Amniotic epithelial cell (primary cell): ENCODE measurements at regions not wholly inside any gene's neighbourhood (a gene's known extent, or its start where the extent isn't known, plus 50 kb on each side); places are given as distances from the start of the nearest gene placed in this dataset.

ENCODE experiments used
- DNase-seq: peaks from one replicate; pipeline ENCODE4 v3.0.0-alpha.2; 2010; ENCODE audit warnings: low read depth

DNA sequence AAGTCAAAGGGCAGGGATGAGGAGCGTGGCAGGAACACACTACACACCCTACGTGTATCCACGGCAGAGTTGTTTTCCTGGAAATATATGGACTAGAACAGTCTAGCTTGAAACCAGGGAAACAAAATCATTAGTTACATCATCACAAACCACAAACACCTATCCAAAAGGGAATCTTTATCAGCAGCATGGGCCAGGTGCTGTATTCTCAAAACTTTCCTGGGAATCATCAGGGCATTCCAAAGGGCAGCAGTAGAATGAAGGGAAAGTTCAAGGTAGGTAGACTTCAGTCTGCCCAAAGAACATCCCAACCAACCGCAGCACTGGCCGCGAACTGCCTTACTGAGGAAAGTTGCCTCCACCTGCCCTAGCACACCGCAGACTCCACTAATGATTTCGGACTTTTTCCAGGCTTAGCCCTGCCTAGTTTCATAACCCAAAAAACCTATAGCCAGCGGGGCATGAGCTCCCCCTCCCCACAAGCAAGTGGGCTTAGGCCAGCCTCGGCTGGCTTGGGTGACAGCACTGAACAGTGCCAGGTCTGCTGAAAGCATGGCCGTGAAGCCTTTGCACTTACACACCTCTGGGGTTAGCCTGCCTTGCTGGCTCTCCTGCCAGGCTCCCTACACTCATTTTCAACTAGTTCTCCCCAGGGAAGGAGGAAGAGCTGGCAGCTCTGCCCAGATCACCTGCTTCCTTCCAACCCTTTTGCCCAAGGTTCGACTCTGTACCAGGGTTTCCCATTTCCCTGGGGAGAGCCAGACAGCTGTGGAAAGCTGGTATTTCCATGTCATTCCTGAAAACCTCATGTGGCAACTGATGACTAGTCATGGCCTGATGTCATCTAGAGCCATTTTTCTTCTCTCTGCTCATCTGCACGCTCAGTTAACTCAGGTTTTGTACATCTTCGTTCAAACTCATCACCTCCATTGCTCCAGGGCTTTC lies 77.3 kb upstream of the UBAC2 start:
- DNase-seq = peak; percentile 45

DNA sequence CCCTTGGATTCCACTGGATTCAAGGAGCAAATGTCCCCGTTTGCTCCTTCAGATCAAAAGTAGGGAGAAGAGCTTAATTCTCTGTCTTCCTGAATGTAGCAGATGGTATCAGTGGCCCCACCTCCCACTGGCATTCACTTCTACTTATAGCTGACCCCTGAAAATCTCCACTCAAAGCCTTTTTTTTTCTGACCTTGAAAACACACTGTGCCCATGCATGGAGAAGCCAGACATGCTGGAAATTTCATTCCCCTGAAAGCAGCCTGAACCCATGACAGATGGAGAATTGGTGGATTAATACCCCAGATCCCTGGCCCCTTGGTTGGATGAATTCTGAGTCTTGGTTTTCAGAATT lies 76.6 kb upstream of the UBAC2 start:
- no peak for DNase-seq

GRCh38 chr13:99124794-99125316 lies 75.8 kb upstream of the UBAC2 start:
- DNase-seq = peak; percentile 74

DNA sequence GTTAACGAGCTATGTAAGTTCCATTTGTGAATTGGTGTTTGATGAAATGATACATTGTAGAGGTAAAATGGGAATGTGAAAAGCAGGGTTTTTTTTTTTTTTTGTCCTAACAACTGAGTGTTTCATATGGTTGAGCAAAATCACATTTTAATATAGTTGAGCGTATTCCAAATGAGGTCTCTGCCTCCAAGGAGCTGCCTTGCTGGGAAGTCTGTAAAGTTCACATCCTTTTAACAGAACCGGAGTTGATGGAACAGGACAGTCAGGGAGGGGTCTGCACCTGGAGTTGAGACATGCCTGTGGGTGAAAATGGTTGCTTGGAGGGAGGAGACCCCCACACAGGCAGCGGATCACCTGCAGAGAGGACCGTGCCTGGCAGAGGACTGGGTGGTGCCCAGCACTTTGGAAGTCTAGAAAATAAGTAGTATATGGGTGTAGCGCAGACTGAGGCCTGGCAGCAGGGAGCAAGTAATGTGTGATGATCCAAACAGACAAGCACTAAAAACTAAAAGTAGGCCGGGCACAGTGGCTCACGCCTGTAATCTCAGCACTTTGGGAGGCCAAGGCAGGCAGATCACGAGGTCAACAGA lies 75.2 kb upstream of the UBAC2 start:
- DNase-seq = no peak

GRCh38 chr13:99126821-99127220 lies 73.8 kb upstream of the UBAC2 start:
- no peak for DNase-seq

DNA sequence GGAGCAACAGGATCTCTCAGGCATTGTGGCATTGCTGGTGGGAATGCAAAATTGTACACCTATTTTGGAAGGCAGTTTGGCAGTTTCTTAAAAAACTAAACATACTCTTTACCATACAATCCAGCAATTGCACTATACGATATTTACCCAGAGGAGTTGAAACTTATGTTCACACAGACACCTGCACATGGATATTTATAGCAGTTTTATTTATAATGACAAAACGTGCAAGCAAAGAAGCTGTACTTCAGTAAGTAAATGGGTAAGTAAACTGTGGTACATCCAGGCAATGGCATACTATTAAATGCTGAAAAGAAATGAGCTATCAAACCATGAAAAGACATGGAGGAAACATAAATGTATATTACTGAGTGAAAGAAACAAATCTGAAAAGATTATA lies 71.6 kb upstream of the UBAC2 start:
- DNase-seq = no peak

DNA sequence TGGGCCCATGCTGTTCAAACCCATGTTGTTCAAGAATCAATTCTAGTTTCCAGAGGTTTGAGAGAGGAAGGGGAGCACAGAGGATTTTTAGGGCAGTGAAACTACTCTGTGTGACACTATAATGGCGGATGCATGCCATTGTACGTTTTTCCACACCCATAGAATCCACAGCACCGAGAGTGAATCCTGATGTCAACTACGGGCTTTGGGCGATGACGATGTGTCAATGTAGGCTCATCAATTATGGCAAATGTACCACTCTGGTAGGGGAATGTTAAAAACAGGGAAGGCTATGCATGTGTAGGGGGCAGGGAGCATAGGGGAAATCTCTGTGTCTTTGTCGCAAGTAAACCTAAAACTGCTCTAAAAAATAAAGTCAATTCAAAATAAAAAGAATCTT lies 70.7 kb upstream of the UBAC2 start:
- DNase-seq = no peak

DNA sequence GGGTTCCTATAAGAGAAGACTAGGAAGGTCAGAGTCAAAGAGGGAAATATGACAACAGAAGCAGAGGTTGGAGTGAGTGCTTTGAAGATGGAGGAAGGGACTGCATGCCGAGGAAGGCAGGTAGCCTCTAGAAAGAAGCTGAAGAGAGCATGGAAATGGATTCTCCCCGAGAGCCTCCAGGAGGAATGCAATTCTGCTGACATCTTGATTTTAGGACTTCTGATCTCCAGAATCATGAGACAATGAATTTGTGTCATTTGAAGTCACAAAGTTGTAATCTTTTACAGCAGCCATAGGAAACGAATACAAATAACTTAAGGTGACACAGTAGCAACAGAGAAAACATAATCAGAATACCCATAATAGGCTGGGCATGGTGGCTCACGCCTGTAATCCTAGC lies 69.2 kb upstream of the UBAC2 start:
- no peak for DNase-seq

- no peak for DNase-seq
These were observed 68.3 kb upstream of the UBAC2 start for GRCh38 chr13:99132295-99132835.

GRCh38 chr13:99133230-99133629 lies 67.4 kb upstream of the UBAC2 start:
- no peak for DNase-seq

- DNase-seq = no peak
These were observed 66.8 kb upstream of the UBAC2 start for GRCh38 chr13:99133848-99134247.

DNA sequence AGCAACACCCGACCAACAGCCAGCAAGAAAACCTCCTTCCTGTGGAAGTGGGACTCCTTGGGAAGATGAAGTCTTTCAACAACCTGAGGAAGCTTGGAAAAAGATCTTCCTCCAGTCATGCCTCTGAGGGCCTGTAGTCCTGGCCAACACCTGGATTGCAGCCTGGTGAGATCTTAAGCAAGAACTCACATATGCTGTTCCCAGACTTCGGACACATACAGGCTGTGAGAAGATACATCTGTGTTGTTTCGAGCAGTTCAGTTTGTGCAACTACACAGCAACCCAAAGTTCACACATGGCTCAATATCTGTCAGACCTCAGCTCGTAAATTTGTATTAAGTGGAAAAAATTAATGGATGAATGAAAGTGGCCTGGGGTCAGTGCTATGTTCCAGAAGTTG lies 65.1 kb upstream of the UBAC2 start:
- DNase-seq = no peak

GRCh38 chr13:99136427-99136954 lies 64.2 kb upstream of the UBAC2 start:
- DNase-seq = no peak

DNA sequence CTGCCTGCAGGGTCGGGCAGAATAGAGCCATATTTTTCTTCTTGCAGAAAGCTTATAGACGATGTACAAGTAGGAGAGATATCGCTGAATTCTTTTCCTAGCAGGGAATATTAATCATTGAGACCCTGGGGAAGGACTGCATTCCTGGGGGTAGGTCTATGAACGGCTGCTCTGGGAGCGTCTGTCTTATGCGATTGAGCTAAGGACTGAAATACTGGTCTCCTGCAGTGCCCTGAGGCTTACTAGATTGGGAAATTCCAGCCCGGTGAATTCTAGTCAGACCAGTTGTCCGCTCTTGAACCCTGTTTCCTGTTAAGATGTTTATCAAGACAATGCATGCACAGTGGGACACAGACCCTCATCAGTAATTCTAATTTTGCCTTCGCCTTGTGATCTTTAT lies 59.8 kb upstream of the UBAC2 start:
- no peak for DNase-seq

DNA sequence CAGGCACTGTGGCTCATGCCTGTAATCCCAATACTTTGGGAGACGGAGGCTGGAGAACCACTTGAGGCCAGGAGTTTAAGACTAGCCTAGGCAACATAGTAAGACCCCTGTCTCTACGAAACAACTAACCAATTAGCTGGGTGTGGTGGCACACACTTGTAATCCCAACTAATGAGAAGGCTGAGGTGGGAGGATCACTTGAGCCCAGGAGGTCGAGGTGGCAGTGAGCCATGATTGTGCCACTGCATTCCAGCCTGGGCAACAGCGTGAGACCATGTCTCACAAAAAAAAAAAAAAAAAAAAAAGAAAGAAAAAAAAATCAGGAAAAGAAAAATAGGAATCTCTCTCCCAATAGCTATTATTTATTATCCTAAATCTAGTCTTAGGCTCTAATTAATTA lies 56.8 kb upstream of the UBAC2 start:
- DNase-seq = no peak

DNA sequence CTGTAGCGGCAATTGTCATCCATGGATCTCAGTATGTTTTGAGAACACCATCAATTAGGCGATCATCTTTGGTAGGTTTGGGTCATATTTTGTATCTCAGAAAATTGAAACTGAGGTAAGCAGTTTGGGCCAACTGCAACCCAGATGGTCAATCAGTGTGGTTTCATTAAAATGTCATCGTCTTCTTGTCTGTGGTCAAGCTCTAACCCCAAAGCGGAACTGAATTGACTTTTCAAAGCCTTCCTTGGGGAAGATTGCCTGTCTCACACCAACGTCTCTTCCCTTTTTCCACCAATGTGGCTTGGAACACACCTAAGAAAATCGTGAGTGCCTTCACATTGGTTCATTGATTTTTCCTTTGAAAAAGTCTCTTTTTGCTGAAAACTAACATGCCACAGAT lies 56.3 kb upstream of the UBAC2 start:
- DNase-seq = no peak

DNA sequence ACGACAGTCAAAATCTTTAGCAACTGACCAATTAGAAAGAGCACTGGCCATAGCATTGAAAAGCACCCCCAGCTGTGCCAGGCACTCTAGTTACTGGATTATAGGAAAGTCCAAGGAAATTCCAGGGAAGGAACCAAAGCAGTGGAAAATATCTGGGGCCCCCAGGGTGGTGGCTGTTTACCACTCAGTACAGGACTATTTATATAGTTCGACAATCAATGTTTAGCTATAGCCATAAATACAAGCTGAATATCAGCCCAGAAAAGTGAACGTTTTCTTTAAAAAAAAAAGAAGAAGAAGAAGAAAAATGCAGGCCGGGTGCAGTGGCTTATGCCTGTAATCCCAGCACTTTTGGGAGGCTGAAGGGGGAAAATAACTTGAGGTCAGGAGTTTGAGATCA lies 55.2 kb upstream of the UBAC2 start:
- no peak for DNase-seq

DNA sequence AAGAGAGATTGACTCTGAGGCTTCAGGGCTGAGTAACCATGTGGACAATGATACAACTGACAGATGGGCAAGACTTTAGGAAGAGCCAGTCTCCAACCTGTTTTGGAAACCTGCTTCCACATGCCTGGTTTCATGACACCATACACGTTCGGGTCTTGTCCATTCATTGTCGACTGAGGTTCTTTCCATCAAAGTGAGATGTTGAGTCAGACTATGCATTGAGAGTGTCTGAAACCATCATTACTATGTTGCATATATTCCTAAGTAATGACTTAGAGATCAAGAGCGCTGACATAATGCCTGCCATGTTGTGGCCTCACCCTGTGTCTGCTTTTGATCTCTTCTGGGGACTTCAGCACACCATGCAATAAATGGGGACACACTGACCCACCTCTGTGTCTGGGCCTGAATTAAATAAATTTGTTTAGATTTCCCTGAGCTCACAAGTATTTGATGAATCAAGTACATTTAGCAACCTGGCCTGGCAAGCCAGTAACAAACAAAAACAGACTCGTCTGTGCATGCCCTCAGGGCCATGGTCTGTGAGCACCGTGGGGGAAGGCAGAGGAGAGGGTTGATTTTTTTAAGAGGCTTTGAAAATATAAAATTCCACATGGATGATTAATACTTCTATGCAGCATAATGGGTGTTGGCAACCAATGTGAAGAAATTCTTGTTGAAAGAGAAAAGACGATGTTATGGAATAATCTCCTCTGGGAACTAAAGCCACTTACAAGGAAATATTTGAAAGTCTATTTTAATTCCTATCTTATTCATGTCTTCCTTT lies 49.9 kb upstream of the UBAC2 start:
- peak; percentile 49 for DNase-seq
